ENCODE measurements at regions not wholly inside any gene's neighbourhood (a gene's known extent, or its start where the extent isn't known, plus 50 kb on each side); places are given as distances from the start of the nearest gene placed in this dataset.

DNA sequence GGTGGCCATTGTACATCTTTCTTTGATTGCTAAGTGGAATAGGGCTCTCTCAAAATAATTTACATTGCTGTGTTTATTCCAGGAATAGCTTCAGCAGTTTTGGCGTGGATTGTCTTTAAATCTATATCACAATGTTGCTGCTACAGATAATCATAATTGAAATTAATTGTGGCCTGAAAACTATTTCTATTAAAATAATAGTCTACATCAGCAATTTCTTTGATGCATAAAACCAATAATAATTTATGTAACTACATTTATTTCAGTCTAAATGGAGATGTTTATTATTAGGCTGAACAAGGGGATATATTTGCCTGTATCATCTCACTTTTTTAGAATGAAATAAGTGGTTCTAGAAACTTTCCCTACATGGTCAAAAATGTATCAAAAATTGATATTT is 456.0 kb upstream of the CTNND2 start:
- H3K4me3 ChIP-seq (replicated peaks; ENCODE audit: insufficient read depth, low read length) = no peak overlapping the region
- H3K27ac ChIP-seq (replicated peaks) = no peak overlapping the region
- TF ChIP-seq GABPA (IDR thresholded peaks at IDR 0.05; ENCODE audit: low read depth) (no peak), REST (IDR thresholded peaks at IDR 0.05; ENCODE audit: insufficient replicate concordance, low read depth) (no peak), POLR2AphosphoS5 (IDR thresholded peaks at IDR 0.05; ENCODE audit: low read depth) (no peak), CTCF (IDR thresholded peaks at IDR 0.05; ENCODE audit: insufficient read depth, low read length) (no peak), SPI1 (IDR thresholded peaks at IDR 0.05; ENCODE audit: borderline replicate concordance, low read depth) (no peak)
- no peaks in the 10 kb centered on the region for H3K27me3 ChIP-seq (ENCODE audit: insufficient read depth, poor library complexity, severe bottlenecking)
- no peak for DNase-seq (ENCODE audit: low read depth in 1 of 2, low spot score in 1 of 2)

- H3K27me3 ChIP-seq (ENCODE audit: insufficient read depth, poor library complexity, severe bottlenecking) = no peaks in the 10 kb centered on the region
- no peak overlapping the region for H3K27ac ChIP-seq (replicated peaks)
- DNase-seq (ENCODE audit: low read depth in 1 of 2, low spot score in 1 of 2) = no peak
- H3K4me3 ChIP-seq (replicated peaks; ENCODE audit: insufficient read depth, low read length) = no peak overlapping the region
- TF ChIP-seq REST (IDR thresholded peaks at IDR 0.05; ENCODE audit: insufficient replicate concordance, low read depth) (no peak), GABPA (IDR thresholded peaks at IDR 0.05; ENCODE audit: low read depth) (no peak), SPI1 (IDR thresholded peaks at IDR 0.05; ENCODE audit: borderline replicate concordance, low read depth) (no peak), POLR2AphosphoS5 (IDR thresholded peaks at IDR 0.05; ENCODE audit: low read depth) (no peak), CTCF (IDR thresholded peaks at IDR 0.05; ENCODE audit: insufficient read depth, low read length) (no peak)
Observed at GRCh38 chr5:12358371-12359090, 454.3 kb upstream of the CTNND2 start.

GRCh38 chr5:12357626-12358025 is 453.4 kb upstream of the CTNND2 start:
- H3K27me3 ChIP-seq (ENCODE audit: insufficient read depth, poor library complexity, severe bottlenecking) = no peaks in the 10 kb centered on the region
- no peak for TF ChIP-seq SPI1 (IDR thresholded peaks at IDR 0.05; ENCODE audit: borderline replicate concordance, low read depth)
- TF ChIP-seq POLR2AphosphoS5 (IDR thresholded peaks at IDR 0.05; ENCODE audit: low read depth) = no peak
- TF ChIP-seq REST (IDR thresholded peaks at IDR 0.05; ENCODE audit: insufficient replicate concordance, low read depth) = no peak
- no peak for TF ChIP-seq GABPA (IDR thresholded peaks at IDR 0.05; ENCODE audit: low read depth)
- no peak for TF ChIP-seq CTCF (IDR thresholded peaks at IDR 0.05; ENCODE audit: insufficient read depth, low read length)
- H3K27ac ChIP-seq (replicated peaks) = no peak overlapping the region
- no peak for DNase-seq (ENCODE audit: low read depth in 1 of 2, low spot score in 1 of 2)
- no peak overlapping the region for H3K4me3 ChIP-seq (replicated peaks; ENCODE audit: insufficient read depth, low read length)
